HEK293T (cell line): ENCODE measurements at regions not wholly inside any gene's neighbourhood (a gene's known extent, or its start where the extent isn't known, plus 50 kb on each side); places are given as distances from the start of the nearest gene placed in this dataset.

Experiments used
- ARNT ChIP-seq: fragments of 450-650 bp; IDR thresholded peaks from 2 replicates; pipeline ENCODE4 v1.6.1; 2017; ENCODE audit warnings: mild to moderate bottlenecking
- BHLHE40 ChIP-seq: fragments of 450-650 bp; IDR thresholded peaks from 2 replicates; pipeline ENCODE4 v1.6.1; 2016; ENCODE audit warnings: mild to moderate bottlenecking, moderate library complexity, borderline replicate concordance
- FOXA1 ChIP-seq: fragments of 450-650 bp; IDR thresholded peaks from 2 replicates; pipeline ENCODE4 v1.6.1; 2016; ENCODE audit warnings: mild to moderate bottlenecking
- FOXK2 ChIP-seq: fragments of 450-650 bp; IDR thresholded peaks from 2 replicates; pipeline ENCODE4 v1.6.1; 2016; ENCODE audit warnings: mild to moderate bottlenecking
- FOXM1 ChIP-seq: fragments of 450-650 bp; IDR thresholded peaks from 2 replicates; pipeline ENCODE4 v1.6.1; 2017; ENCODE audit warnings: mild to moderate bottlenecking, borderline replicate concordance
- HDGF ChIP-seq: fragments of 450-650 bp; IDR thresholded peaks from 2 replicates; pipeline ENCODE4 v1.6.1; 2017; ENCODE audit warnings: antibody characterized with exemption, borderline replicate concordance
- NFRKB ChIP-seq: fragments of 450-650 bp; IDR thresholded peaks from 2 replicates; pipeline ENCODE4 v1.6.1; 2016; ENCODE audit warnings: mild to moderate bottlenecking, moderate library complexity

GRCh38 chr7:41787651-41788350 lies 84.9 kb upstream of the INHBA start:
- no peak for TF ChIP-seq ARNT
- no peak for TF ChIP-seq FOXM1
- no peak for TF ChIP-seq HDGF
- TF ChIP-seq BHLHE40: no peak
- TF ChIP-seq NFRKB: no peak
- no peak for TF ChIP-seq FOXK2
- TF ChIP-seq FOXA1: no peak
